Head of caudate nucleus (tissue), 42 donors: ENCODE measurements at regions not wholly inside any gene's neighbourhood (a gene's known extent, or its start where the extent isn't known, plus 50 kb on each side); places are given as distances from the start of the nearest gene placed in this dataset.
A peak's percentile ranks its signal among the peaks of the same experiment; 100 is the strongest.

Experiments used
- DNase-seq, 42 donors: peaks; one replicate each; pipeline versions ENCODE4 v3.0.0 to v3.0.0-alpha.2; 2020 to 2021; ENCODE audit warnings: mixed read lengths in 7 of 42
- intact Hi-C: fragments of 100-400 bp; cut with DNase I; formaldehyde crosslinking; loops from one replicate; pipeline ENCODE4 v1.15.0; 2022

- DNase-seq: no peak
- intact Hi-C loops: no loop called here
Observed at GRCh38 chrX:17206584-17206983, 168.4 kb upstream of the NHS start.

DNA sequence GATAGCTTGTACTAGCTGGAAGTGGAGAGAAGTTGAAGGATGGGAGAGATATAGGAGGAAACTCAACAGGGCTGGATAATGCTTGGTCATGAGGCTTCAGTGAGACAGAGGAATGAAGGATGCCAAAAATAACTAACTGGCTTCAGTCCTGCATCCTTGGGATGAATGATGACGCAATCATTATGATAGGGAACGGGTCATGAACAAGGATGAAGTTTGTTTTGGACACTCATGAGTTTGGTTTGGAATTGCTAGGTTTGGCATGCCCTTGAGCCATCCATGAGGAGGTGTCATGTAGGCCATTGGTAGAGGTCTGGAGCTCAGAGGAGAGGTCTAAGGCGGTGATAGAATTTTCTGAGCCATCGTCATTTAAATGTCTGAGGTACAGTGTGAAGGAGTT, 160.0 kb upstream of the NHS start:
- intact Hi-C loops: no loop called here
- no peak for DNase-seq

DNA sequence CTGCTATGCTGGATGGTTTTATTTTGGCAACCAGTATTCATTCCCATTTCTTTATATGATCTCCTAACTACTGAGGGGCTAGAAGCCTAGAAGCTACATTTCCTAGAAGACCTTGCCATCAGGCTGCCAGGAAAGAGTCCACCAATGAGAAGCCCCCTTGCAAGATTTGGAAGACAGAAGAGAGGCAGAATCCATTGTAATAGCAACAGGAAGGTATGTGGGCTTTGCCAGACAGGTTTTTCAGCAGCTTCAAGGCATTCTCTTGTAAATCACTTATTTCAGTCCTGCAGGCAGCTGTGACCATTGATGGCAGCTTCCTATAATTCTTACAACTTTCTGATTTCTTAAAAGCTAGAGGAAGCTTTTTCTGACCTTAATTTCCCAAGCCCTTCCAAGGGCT, 148.3 kb upstream of the NHS start:
- DNase-seq: no peak
- intact Hi-C loops: no loop called here

GRCh38 chrX:17237146-17237545, 137.9 kb upstream of the NHS start:
- DNase-seq: no peak
- intact Hi-C loops: no loop called here

GRCh38 chrX:17242470-17242869, 132.5 kb upstream of the NHS start:
- intact Hi-C loops: no loop called here
- peak in 29 of 42 donors; percentile 3 to 76 (median 35) for DNase-seq

DNA sequence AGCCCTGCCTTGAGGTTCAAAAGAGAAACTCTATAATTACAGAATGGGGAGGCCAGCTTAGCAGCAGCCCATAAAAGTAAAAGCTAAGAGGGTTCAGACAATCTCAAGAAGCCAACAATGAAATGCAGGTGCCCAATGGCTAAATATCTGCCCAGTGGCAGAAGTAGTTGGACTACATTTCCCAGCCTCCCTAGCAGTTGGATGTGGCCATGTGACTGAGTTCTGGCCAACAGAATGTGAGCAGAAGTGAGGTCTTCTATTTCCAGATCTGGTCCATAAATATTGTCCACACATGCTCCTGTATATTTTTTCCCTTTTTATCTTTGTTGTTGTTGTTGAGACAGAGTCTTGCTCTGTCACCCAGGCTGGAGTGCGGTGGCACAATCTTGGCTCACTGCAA, 127.9 kb upstream of the NHS start:
- intact Hi-C loops: no loop called here
- no peak for DNase-seq

DNA sequence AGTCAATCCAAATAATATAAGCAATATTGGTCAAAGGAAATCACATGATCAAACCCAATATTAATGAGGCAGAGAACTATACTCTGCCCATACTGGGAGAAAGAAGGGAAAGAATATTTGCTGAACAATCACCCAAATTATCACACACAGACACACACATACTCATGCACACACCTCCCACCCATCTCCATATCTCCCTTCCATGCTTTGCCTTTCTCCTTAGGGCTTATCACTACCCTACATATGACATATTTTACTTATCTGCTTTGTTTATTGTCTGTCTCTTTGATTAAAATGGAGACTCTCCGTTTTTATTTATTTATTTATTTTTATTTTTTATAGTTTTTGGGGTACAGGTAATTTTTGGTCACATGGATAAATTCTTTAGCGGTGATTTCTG, 112.9 kb upstream of the NHS start:
- intact Hi-C loops: no loop called here

GRCh38 chrX:17266136-17266535, 108.9 kb upstream of the NHS start:
- intact Hi-C loops: no loop called here
- DNase-seq: no peak

More for the DNA sequence above, 112.9 kb upstream of the NHS start:
- DNase-seq: no peak

DNA sequence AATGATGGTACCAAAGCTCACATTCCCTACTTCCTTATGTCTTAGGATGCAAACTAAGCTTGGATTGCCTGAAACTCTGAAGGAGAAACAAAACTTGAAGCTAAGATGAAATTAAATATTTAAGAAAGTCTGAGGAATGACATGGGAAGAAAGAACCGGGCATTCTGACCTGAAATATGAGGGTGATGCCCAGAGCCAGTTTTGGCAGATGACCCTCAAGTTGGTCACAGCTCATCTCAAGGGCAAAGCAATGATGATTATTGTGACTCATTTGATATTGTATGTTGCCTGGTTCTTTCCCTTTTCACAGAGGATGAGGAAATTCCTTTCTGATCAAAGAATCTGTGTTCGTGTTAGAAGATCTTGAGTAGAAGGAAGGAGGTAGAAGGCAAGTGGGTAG, 96.0 kb upstream of the NHS start:
- intact Hi-C loops: no loop called here
- DNase-seq: no peak

GRCh38 chrX:17285983-17286382, 89.0 kb upstream of the NHS start:
- no peak for DNase-seq
- intact Hi-C loops: no loop called here

DNA sequence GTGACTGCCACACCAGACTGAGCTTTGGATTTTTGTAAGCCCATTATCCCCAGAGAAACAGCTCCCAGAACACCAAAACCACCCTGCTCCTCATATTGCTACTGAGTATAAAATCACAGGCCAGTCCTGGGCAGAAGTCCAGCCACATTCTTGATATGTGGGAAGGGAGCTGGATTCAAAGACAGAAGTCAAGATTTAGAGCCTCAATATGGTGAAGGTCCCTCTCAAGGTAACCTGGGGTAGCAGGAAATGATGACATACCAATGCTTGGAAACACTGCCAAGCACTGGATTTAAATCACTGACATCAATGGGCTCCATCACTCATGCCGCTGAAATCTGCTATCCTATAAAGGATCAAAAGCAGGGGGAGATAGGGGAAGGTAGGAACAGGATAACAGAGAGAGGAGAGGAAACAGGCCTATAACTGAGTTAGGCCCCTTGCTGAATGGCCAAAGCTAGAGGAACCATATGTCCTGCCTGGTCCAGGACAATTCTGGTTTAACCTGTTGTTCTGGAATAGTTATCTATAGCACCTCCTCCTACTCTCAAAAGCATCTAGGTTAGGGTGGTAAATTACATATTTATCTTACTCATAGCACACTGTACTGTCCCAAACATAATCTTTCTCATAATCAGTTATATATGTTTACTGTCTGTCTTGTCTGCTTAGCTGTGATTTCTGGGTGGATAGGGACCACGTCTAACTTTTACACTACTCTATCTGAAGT, 83.7 kb upstream of the NHS start:
- intact Hi-C loops: no loop called here
- DNase-seq: no peak

GRCh38 chrX:17292111-17292527, 82.9 kb upstream of the NHS start:
- intact Hi-C loops: no loop called here
- DNase-seq: no peak

DNA sequence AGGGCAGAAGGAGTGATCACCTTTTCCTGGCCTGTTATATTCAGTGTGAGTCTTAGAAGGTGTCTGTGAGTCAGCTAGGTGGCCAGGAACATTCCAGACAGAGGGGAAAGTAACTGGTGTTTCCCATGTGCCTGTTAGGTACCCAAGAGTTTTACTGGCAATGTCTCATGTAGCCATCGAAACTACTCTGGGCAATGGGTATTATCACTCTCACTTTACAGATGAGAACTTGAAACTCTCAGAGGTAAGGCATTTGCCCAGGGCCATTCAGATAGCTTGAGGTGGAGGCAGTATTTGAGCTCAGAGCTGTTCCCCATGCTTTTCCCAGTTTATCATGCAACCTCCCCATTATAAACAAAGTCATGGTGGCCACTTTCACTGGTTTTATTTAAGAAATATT, 80.4 kb upstream of the NHS start:
- DNase-seq: no peak
- intact Hi-C loops: no loop called here

DNA sequence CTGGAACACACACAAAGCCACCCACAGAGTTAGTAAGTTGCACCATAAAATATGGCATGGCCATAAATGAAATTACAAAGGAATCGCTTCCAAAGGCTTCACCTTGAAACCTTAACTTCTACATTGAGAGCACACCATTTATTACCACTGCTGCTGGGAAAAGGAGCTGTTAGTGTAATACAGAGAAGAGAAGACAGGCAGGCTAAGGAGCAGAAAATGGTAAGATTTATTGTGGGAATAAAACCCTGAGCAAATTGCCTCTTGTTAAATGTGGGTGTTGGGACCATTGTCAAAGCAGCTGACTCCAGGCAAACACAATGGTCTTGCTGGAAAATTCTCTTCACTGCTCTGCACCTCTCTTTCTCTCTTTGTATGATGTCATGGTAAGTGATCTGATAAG, 79.2 kb upstream of the NHS start:
- DNase-seq: no peak
- intact Hi-C loops: no loop called here

DNA sequence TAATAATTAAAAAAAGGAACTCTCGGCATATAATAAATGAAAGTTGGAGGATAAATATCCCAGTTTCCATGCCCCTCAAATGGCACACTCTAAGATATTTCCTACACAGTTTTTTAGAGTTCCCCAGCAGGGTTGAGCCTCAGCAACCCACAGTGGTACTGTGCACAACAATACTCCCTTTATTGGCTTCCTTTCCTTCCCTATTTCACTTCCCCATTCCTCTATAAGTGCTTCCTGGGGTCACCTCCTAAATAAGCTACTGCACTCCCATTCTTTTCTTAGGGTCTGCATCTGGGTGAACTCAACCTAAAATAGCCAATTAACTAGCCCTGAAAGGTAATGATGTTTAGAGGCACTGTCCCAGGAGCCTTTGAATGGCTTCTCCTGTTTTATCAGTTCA, 76.4 kb upstream of the NHS start:
- intact Hi-C loops: no loop called here
- DNase-seq: no peak

DNA sequence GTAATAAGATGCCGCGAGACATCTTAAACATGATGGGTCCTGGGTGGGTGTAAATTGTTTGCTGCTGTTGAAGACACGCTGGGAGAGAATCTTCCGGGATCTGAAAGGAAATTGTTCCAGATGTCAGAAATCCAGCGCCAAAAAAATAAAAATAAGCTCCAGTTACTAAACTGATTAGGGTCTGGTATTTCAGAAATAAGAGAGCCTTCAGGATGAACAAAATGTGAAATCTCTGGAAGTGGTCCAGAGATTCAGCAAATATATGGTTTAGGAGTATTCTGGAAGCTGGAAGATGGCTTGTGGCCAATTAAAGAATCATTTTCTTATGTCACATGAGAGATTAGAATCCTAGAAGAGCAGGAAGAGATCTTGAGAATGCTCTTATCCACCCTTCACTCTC, 75.8 kb upstream of the NHS start:
- no peak for DNase-seq
- intact Hi-C loops: no loop called here

- intact Hi-C loops: no loop called here
- DNase-seq: no peak
Observed at GRCh38 chrX:17323397-17323796, 51.6 kb upstream of the NHS start.
